ENCODE measurements at regions not wholly inside any gene's neighbourhood (a gene's known extent, or its start where the extent isn't known, plus 50 kb on each side); places are given as distances from the start of the nearest gene placed in this dataset.

GRCh38 chr12:73186272-73186671, 914.1 kb downstream of the TRHDE start:
- TF ChIP-seq, protein P1, sequence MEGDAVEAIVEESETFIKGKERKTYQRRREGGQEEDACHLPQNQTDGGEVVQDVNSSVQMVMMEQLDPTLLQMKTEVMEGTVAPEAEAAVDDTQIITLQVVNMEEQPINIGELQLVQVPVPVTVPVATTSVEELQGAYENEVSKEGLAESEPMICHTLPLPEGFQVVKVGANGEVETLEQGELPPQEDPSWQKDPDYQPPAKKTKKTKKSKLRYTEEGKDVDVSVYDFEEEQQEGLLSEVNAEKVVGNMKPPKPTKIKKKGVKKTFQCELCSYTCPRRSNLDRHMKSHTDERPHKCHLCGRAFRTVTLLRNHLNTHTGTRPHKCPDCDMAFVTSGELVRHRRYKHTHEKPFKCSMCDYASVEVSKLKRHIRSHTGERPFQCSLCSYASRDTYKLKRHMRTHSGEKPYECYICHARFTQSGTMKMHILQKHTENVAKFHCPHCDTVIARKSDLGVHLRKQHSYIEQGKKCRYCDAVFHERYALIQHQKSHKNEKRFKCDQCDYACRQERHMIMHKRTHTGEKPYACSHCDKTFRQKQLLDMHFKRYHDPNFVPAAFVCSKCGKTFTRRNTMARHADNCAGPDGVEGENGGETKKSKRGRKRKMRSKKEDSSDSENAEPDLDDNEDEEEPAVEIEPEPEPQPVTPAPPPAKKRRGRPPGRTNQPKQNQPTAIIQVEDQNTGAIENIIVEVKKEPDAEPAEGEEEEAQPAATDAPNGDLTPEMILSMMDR (IDR thresholded peaks at IDR 0.05): no peak
- no peak for TF ChIP-seq POLR2A (IDR thresholded peaks at IDR 0.05)

All from testis (tissue), 2 donors.